ENCODE measurements at regions not wholly inside any gene's neighbourhood (a gene's known extent, or its start where the extent isn't known, plus 50 kb on each side); places are given as distances from the start of the nearest gene placed in this dataset.

GRCh38 chr22:33117821-33118220 lies 59.6 kb upstream of the SYN3 start:
- no peak for TF ChIP-seq POLR2AphosphoS5 (IDR thresholded peaks at IDR 0.05; ENCODE audit: low read depth, low read length)
- TF ChIP-seq POLR2A (IDR thresholded peaks at IDR 0.05; ENCODE audit: low read depth, low read length), result no peak
- no peak for TF ChIP-seq TAF1 (IDR thresholded peaks at IDR 0.05; ENCODE audit: low read depth, low read length)
- no peak for TF ChIP-seq POU2F2 (IDR thresholded peaks at IDR 0.05; ENCODE audit: low read depth, low read length)
